HG03432 (cell line): ENCODE measurements at regions not wholly inside any gene's neighbourhood (a gene's known extent, or its start where the extent isn't known, plus 50 kb on each side); places are given as distances from the start of the nearest gene placed in this dataset.
A peak's percentile ranks its signal among the peaks of the same experiment; 100 is the strongest.

Experiments
- ATAC-seq: cut with Tn5 transposase; IDR thresholded peaks from one replicate; pipeline ENCODE4 v1.9.1; 2021; ENCODE audit warnings: mild to moderate bottlenecking, moderate library complexity; ENCODE audit not compliant: unreplicated experiment

GRCh38 chr16:85288341-85288868 lies 176.1 kb upstream of the CIBAR2 start:
- no peak for ATAC-seq

GRCh38 chr16:85288869-85289660 lies 176.8 kb upstream of the CIBAR2 start:
- ATAC-seq: no peak

- no peak for ATAC-seq
Measured at GRCh38 chr16:85289760-85290625, 177.7 kb upstream of the CIBAR2 start.

- no peak for ATAC-seq
Measured at GRCh38 chr16:85290626-85291301, 178.5 kb upstream of the CIBAR2 start.

- no peak for ATAC-seq
Measured at GRCh38 chr16:85291302-85292148, 179.3 kb upstream of the CIBAR2 start.

- ATAC-seq: no peak
Measured at GRCh38 chr16:85293458-85293857, 181.2 kb upstream of the CIBAR2 start.

- no peak for ATAC-seq
Measured at GRCh38 chr16:85293904-85294642, 181.8 kb upstream of the CIBAR2 start.

- ATAC-seq: no peak
Measured at GRCh38 chr16:85294810-85295508, 182.7 kb upstream of the CIBAR2 start.

GRCh38 chr16:85296859-85297660 lies 184.8 kb upstream of the CIBAR2 start:
- ATAC-seq: no peak

GRCh38 chr16:85297881-85298280 lies 185.6 kb upstream of the CIBAR2 start:
- no peak for ATAC-seq

GRCh38 chr16:85300406-85300968 lies 188.2 kb upstream of the CIBAR2 start:
- no peak for ATAC-seq

- ATAC-seq: no peak
Measured at GRCh38 chr16:85301231-85301630, 189.0 kb upstream of the CIBAR2 start.

- ATAC-seq: no peak
Measured at GRCh38 chr16:85302018-85302847, 190.0 kb upstream of the CIBAR2 start.

- ATAC-seq: no peak
Measured at GRCh38 chr16:85302848-85303353, 190.6 kb upstream of the CIBAR2 start.

- ATAC-seq: peak; percentile 53
Measured at GRCh38 chr16:85303354-85303883, 191.1 kb upstream of the CIBAR2 start.

- no peak for ATAC-seq
Measured at GRCh38 chr16:85304337-85304736, 192.1 kb upstream of the CIBAR2 start.
